DOHH2 (cell line): ENCODE measurements at regions not wholly inside any gene's neighbourhood (a gene's known extent, or its start where the extent isn't known, plus 50 kb on each side); places are given as distances from the start of the nearest gene placed in this dataset.

Experiments
- EZH2phosphoT487 ChIP-seq: fragments of 200-600 bp; sonication (generic); IDR thresholded peaks from 2 replicates; pipeline ENCODE4 v1.6.1; 2017; ENCODE audit warnings: borderline replicate concordance, mild to moderate bottlenecking, antibody characterized with exemption, low read length, moderate library complexity, mixed read lengths
- TF ChIP-seq, protein P1 (sequence below): fragments of 200-600 bp; sonication (generic); IDR thresholded peaks from one replicate; pipeline ENCODE4 v1.5.1; 2014; ENCODE audit warnings: antibody characterized with exemption, mild to moderate bottlenecking, low read depth, low read length; ENCODE audit not compliant: poor library complexity, severe bottlenecking

DNA sequence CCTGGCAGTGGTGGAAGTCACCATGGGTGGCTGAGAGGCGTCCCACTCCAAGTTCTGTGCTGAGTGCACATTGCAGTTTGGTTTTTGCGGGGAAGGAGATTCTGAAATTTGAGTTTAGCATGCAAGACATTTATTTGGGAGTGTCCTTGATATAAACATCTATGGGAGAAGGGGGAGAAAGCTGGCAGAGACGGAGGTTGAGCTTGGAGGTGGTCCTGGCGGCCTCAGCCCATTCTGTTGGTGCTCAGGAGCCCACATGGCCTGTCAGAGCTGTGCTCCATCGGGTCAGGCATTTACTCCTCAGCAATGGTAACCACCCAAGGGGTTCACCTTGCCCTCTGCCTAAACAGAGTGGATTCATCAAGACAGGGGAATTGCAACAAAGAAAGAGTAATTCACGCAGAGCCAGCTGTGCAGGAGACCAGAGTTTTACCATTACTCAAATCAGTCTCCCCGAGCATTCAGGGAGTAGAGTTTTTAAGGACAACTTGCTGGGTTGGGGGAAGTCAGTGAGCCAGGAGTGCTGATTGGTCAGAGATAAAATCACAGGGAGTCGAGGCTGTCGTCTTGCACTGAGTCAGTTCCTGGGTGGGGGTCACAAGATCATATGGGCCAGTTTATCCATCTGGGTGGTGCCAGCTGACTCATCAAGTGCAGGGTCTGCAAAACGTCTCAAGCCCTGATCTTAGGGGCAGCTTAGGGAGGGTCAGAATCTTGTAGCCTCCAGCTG lies 323.3 kb upstream of the TMEM132C start:
- TF ChIP-seq, protein P1, sequence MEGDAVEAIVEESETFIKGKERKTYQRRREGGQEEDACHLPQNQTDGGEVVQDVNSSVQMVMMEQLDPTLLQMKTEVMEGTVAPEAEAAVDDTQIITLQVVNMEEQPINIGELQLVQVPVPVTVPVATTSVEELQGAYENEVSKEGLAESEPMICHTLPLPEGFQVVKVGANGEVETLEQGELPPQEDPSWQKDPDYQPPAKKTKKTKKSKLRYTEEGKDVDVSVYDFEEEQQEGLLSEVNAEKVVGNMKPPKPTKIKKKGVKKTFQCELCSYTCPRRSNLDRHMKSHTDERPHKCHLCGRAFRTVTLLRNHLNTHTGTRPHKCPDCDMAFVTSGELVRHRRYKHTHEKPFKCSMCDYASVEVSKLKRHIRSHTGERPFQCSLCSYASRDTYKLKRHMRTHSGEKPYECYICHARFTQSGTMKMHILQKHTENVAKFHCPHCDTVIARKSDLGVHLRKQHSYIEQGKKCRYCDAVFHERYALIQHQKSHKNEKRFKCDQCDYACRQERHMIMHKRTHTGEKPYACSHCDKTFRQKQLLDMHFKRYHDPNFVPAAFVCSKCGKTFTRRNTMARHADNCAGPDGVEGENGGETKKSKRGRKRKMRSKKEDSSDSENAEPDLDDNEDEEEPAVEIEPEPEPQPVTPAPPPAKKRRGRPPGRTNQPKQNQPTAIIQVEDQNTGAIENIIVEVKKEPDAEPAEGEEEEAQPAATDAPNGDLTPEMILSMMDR, result no peak
- TF ChIP-seq EZH2phosphoT487, result no peak
